ENCODE measurements at regions not wholly inside any gene's neighbourhood (a gene's known extent, or its start where the extent isn't known, plus 50 kb on each side); places are given as distances from the start of the nearest gene placed in this dataset.
"Not testable (repeated sequence)": the region's sequence is repeated elsewhere in the genome, so short reads cannot be mapped to it uniquely, and the experiment has no call there.

DNA sequence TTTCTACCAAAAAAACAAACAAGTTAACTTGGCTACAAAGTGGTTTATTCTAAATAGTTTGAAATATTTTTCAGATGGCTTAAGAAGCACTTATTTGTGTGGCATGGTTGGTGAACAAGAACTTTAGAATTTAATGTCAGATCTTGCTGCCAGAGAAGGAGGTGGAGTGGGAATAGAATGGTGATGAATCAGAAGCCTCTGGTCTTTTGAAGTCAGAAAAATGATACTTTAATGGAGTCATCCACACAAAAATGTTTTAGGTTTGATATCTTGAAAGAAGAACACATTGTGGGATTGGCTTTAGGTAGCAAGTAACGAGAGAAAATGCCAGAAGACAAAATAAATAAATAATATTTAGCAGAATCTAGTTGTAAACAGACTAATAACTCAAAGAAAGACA lies 243.1 kb upstream of the FANCL start:
- H3K27ac Mint-ChIP-seq, result no peak overlapping the region
- H3K4me1 Mint-ChIP-seq (ENCODE audit: low read depth), result no peaks in the 10 kb centered on the region
- H3K36me3 Mint-ChIP-seq (ENCODE audit: low read depth), result no peaks in the 10 kb centered on the region
- intact Hi-C loops (cut with micrococcal nuclease), result no loop called here
- DNase-seq (ENCODE audit: low spot score), result no peak
- no peaks in the 10 kb centered on the region for H3K27me3 Mint-ChIP-seq (ENCODE audit: low read depth)
- H3K4me3 Mint-ChIP-seq (ENCODE audit: low read depth), result no peak overlapping the region
- H3K9me3 Mint-ChIP-seq, result no peaks in the 10 kb centered on the region

DNA sequence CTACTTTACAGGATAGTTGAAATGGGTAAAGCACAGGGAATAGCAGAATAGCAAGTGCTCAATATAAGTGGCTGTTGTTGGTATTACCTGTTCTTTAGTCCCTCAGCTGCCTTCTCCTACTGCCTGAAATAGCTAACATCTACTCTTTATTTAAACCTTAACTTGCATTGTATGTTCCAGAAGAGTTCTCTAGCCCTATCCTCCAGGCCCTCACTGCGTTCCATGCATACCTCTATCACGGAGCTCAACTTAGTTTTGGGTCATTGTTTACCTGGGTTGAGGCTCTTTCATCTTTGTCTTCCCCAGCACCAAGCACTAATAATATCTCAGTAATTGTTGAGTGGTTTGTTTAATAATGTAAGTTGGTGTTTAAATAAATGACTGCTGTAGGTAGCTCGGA lies 242.2 kb upstream of the FANCL start:
- Mint-ChIP-seq H3K27me3 (ENCODE audit: low read depth) (no peaks in the 10 kb centered on the region), H3K9me3 (no peaks in the 10 kb centered on the region), H3K36me3 (ENCODE audit: low read depth) (no peaks in the 10 kb centered on the region), H3K4me3 (ENCODE audit: low read depth) (no peak overlapping the region), H3K27ac (no peak overlapping the region), H3K4me1 (ENCODE audit: low read depth) (no peaks in the 10 kb centered on the region)
- intact Hi-C loops (cut with micrococcal nuclease), result no loop called here
- no peak for DNase-seq (ENCODE audit: low spot score)

DNA sequence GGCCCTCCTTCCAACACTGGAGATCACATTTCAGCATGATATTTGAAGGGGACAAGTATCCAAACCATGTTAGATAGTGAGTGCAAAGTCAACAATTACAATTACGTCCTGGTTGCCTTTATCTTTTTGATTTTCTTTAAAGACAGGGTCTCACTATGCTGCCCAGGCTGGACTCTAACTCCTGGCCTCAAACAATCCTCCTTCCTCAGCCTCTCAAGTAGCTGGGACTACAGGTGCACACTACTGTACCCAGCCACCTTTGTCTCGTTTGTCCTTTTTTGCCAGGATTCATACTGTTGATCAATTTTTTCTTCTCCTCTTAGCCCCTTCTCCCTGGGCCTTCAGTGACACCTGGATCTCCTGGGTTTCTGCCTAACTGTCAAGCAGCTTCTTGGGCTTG lies 240.5 kb upstream of the FANCL start:
- Mint-ChIP-seq H3K27ac (no peak overlapping the region), H3K36me3 (ENCODE audit: low read depth) (no peaks in the 10 kb centered on the region)

DNA sequence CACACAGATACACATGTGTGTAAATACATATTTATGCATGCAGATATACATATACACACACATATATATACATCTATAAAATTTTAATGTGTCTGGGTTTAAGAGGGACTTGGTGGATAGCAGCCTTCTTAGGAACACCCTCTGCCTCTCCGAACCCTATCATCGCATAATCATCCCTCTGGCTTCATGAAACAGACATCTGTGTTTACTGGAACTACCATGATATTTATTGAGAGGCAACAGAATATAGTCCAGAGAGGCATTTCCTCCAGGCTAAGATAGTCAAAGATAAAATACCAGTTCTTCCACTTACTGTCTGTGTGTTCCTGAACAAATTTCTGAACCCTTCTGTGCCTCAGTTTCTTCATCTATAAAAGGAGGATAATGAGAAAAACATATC lies 239.0 kb upstream of the FANCL start:
- no peak overlapping the region for H3K4me3 Mint-ChIP-seq (ENCODE audit: low read depth)
- intact Hi-C loops (cut with micrococcal nuclease), result no loop called here
- H3K36me3 Mint-ChIP-seq (ENCODE audit: low read depth), result no peaks in the 10 kb centered on the region
- no peak for DNase-seq (ENCODE audit: low spot score)
- no peaks in the 10 kb centered on the region for H3K27me3 Mint-ChIP-seq (ENCODE audit: low read depth)
- H3K9me3 Mint-ChIP-seq, result no peaks in the 10 kb centered on the region
- H3K27ac Mint-ChIP-seq, result no peak overlapping the region
- no peaks in the 10 kb centered on the region for H3K4me1 Mint-ChIP-seq (ENCODE audit: low read depth)

More for the DNA sequence above, 240.5 kb upstream of the FANCL start:
- intact Hi-C loops (cut with micrococcal nuclease), result no loop called here
- Mint-ChIP-seq H3K4me1 (ENCODE audit: low read depth) (no peaks in the 10 kb centered on the region), H3K4me3 (ENCODE audit: low read depth) (no peak overlapping the region), H3K27me3 (ENCODE audit: low read depth) (no peaks in the 10 kb centered on the region), H3K9me3 (no peaks in the 10 kb centered on the region)
- no peak for DNase-seq (ENCODE audit: low spot score)

DNA sequence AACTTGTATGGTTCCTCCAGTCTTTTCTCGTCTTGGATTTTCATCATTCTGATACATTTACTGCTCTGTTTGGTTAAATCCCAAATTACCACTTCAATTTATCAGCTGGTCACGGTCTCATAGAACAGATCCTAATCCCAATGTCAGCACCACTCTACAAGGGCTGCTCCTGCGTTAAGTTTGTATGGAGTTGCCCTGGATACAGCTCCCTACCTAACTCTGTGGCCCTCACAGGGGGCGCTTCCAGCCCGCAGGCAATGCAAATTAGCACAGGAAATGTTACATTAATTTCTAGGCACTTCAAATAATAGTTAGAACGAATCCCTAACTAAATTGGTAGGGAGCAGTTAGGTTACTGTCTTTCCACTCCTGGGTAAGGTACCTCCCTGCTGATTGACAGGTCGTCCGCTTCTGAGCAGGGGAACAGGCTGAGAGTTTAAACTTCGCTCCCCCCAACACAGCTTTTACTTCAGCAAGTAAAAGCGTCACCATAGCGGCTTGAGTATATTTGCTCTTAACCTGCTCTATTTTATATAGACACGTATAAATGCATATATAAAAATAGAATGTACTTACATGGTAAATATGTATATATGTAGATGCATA lies 238.5 kb upstream of the FANCL start:
- no peaks in the 10 kb centered on the region for H3K4me1 Mint-ChIP-seq (ENCODE audit: low read depth)
- H3K9me3 Mint-ChIP-seq, result no peaks in the 10 kb centered on the region
- DNase-seq (ENCODE audit: low spot score), result no peak
- H3K36me3 Mint-ChIP-seq (ENCODE audit: low read depth), result no peaks in the 10 kb centered on the region
- H3K27ac Mint-ChIP-seq, result no peak overlapping the region
- no peaks in the 10 kb centered on the region for H3K27me3 Mint-ChIP-seq (ENCODE audit: low read depth)
- intact Hi-C loops (cut with micrococcal nuclease), result no loop called here
- no peak overlapping the region for H3K4me3 Mint-ChIP-seq (ENCODE audit: low read depth)

DNA sequence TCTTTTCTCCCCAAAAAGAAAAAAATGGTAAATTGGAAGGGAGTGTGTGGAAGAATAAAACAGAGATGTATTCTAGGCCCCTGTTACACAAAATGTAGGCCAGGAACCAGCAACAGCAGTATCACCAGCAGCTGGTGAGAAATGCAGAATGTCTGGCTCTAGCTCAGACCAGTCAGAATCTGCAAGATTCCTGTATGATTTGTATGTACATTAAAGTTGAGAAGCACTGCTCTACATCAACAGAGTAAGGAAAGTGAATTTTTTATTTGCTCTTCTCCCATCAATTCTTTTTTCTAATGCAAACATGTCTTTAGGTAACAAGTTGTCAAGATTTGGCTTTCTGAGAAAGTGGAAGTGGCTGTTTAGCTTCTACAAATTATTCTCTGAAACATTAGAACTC lies 235.4 kb upstream of the FANCL start:
- no peaks in the 10 kb centered on the region for H3K27me3 Mint-ChIP-seq (ENCODE audit: low read depth)
- H3K4me3 Mint-ChIP-seq (ENCODE audit: low read depth), result no peak overlapping the region
- no peak for DNase-seq (ENCODE audit: low spot score)
- no peaks in the 10 kb centered on the region for H3K36me3 Mint-ChIP-seq (ENCODE audit: low read depth)
- no peak overlapping the region for H3K27ac Mint-ChIP-seq
- H3K9me3 Mint-ChIP-seq, result no peaks in the 10 kb centered on the region
- intact Hi-C loops (cut with micrococcal nuclease), result no loop called here
- H3K4me1 Mint-ChIP-seq (ENCODE audit: low read depth), result no peaks in the 10 kb centered on the region

DNA sequence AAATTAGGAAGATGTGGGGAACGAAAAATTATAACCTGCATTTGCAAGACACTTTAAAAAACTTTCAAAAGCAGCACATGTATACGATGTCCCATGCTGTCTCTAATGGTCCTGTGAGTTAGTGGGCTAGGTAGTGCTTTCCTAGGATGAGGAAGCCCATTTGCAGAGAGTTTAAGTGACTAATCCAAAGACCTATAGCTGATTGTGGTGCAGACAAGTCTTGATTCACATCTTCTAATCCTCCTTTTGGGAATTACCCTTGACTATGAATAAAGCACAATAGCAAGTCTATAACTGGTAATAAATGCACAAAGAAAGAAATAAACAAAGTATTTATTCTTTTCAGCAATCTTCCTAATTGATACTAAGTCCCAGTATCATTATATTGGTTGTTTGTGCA lies 234.6 kb upstream of the FANCL start:
- intact Hi-C loops (cut with micrococcal nuclease), result no loop called here
- no peak for DNase-seq (ENCODE audit: low spot score)
- Mint-ChIP-seq H3K27ac (no peak overlapping the region), H3K36me3 (ENCODE audit: low read depth) (no peaks in the 10 kb centered on the region), H3K4me3 (ENCODE audit: low read depth) (no peak overlapping the region), H3K27me3 (ENCODE audit: low read depth) (no peaks in the 10 kb centered on the region), H3K4me1 (ENCODE audit: low read depth) (no peaks in the 10 kb centered on the region), H3K9me3 (no peaks in the 10 kb centered on the region)

DNA sequence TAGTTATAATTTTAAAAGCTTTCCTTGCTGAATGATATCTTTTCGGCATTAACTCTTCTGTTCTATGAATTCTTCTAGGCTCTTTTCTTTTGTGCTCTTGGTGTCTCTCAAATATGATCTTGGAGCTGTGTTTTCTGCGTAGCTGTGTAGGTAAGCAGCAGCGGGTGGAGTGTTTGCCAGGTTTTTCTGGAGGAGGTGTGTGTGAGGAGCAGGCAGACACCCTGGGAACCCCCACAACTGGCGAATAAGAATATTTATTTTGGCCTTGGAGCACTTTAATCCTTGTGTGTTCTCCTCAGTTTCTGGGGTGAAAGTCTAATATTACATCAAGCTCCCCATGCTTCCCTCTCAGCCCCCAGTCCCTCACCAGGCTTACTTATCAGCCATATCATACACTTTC lies 232.0 kb upstream of the FANCL start:
- no peaks in the 10 kb centered on the region for H3K4me1 Mint-ChIP-seq (ENCODE audit: low read depth)
- intact Hi-C loops (cut with micrococcal nuclease), result no loop called here
- no peaks in the 10 kb centered on the region for H3K36me3 Mint-ChIP-seq (ENCODE audit: low read depth)
- DNase-seq (ENCODE audit: low spot score), result no peak
- no peaks in the 10 kb centered on the region for H3K27me3 Mint-ChIP-seq (ENCODE audit: low read depth)
- no peaks in the 10 kb centered on the region for H3K9me3 Mint-ChIP-seq
- H3K27ac Mint-ChIP-seq, result no peak overlapping the region
- H3K4me3 Mint-ChIP-seq (ENCODE audit: low read depth), result no peak overlapping the region

DNA sequence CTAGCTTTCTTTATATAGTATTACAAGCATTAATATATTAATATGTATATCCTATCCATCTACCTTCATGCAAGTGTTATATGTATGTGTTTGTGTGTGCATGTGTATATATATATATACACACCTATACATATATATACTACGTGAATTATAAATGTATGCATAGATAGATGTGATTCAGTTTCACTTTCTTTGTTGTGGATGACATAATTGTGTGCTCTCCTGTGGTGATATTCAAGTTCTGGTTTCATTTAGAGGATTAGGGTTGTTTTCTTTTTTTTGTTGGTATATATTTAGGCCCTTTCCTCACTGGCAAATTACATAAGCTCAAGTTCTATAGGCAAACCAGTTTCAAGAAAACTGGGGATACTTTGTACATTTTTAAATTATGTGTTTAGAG lies 225.7 kb upstream of the FANCL start:
- Mint-ChIP-seq H3K27ac (no peak overlapping the region), H3K4me1 (ENCODE audit: low read depth) (no peaks in the 10 kb centered on the region), H3K9me3 (no peaks in the 10 kb centered on the region), H3K27me3 (ENCODE audit: low read depth) (no peaks in the 10 kb centered on the region), H3K36me3 (ENCODE audit: low read depth) (no peaks in the 10 kb centered on the region), H3K4me3 (ENCODE audit: low read depth) (no peak overlapping the region)
- DNase-seq (ENCODE audit: low spot score), result no peak
- intact Hi-C loops (cut with micrococcal nuclease), result no loop called here

DNA sequence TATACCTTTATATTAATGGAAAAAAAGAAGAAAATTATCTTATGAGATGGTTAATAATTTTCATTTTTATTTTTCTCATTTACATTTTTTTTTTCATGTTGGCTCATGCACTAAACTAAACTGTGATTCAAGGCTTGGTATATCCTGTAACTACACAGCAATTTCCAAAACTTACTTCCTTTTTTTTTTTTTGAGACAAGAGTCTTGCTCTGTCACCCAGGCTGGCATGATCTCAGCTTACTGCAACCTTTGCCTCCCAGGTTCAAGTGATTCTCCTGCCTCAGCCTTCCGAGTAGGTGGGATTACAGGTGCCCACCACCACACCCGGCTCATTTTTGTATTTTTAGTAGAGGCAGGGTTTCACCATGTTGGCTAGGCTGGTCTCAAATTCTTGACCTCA lies 224.9 kb upstream of the FANCL start:
- H3K9me3 Mint-ChIP-seq; H3K4me3 Mint-ChIP-seq (ENCODE audit: low read depth); H3K36me3 Mint-ChIP-seq (ENCODE audit: low read depth); DNase-seq (ENCODE audit: low spot score); H3K4me1 Mint-ChIP-seq (ENCODE audit: low read depth); H3K27ac Mint-ChIP-seq; intact Hi-C loops (cut with micrococcal nuclease); H3K27me3 Mint-ChIP-seq (ENCODE audit: low read depth): not testable (repeated sequence)

DNA sequence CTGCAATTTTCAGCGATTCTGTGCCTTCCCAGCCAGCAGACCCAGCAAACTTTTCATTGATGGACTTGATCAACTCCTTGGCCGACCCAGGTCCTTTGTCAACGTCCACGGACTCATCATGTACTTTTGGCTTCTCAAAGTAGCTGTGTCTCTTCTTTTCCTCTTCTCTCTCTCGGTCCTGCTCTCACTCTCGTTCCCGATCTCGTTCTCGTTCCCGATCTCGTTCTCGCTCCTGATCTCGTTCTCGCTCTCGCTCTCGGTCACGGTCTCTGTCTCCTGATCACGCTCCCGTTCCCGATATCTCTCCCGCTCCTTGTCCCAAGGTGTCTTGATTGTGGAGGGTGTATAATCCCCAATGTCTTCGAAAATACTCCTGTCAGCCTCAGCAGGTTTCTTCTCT lies 219.5 kb upstream of the FANCL start:
- Mint-ChIP-seq H3K4me1 (ENCODE audit: low read depth) (no peaks in the 10 kb centered on the region), H3K4me3 (ENCODE audit: low read depth) (no peak overlapping the region), H3K9me3 (no peaks in the 10 kb centered on the region), H3K27me3 (ENCODE audit: low read depth) (no peaks in the 10 kb centered on the region), H3K36me3 (ENCODE audit: low read depth) (no peaks in the 10 kb centered on the region), H3K27ac (no peak overlapping the region)
- no peak for DNase-seq (ENCODE audit: low spot score)
- intact Hi-C loops (cut with micrococcal nuclease), result no loop called here

DNA sequence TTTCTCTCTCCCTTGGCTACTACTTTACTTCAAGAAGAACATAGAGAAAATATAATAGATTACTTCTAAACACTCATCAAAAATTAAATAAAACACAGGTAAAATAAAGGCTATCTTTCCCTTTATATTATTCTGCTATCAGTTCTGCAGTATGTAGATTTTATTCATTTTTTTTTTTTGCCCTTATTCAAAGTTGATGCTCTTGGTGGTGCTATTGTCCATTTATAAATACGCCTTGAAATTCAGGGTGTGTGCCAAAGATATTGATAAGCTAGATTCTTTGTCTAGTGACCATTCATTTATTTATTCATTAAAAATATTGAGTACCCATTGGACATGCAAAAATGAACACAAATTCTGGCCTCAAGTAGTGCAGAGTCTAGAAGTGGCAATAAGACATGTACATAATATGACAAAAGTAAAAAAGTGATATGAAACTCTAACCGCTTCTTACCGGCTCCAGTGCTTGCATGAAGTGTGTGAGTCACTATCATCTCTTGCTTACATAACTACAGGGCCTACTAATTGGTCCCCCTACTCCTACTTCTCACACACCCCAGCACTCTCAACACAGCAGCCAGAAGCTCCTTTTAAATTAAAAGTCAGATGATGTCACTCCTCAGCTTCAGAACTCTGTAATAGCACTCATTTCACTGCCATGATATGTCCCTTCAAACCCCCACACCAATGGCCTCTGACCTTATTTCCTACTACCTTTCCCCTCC lies 208.3 kb upstream of the FANCL start:
- intact Hi-C loops (cut with micrococcal nuclease), result loop anchor here (2.0 kb wide), 1 partner anchor 689 kb away; no protein-coding TSS in a partner anchor
- Mint-ChIP-seq H3K9me3 (no peaks in the 10 kb centered on the region), H3K27ac (no peak overlapping the region), H3K27me3 (ENCODE audit: low read depth) (peaks cover 3% of the 10 kb centered on the region), H3K36me3 (ENCODE audit: low read depth) (no peaks in the 10 kb centered on the region), H3K4me1 (ENCODE audit: low read depth) (no peaks in the 10 kb centered on the region), H3K4me3 (ENCODE audit: low read depth) (no peak overlapping the region)
- DNase-seq (ENCODE audit: low spot score), result no peak

DNA sequence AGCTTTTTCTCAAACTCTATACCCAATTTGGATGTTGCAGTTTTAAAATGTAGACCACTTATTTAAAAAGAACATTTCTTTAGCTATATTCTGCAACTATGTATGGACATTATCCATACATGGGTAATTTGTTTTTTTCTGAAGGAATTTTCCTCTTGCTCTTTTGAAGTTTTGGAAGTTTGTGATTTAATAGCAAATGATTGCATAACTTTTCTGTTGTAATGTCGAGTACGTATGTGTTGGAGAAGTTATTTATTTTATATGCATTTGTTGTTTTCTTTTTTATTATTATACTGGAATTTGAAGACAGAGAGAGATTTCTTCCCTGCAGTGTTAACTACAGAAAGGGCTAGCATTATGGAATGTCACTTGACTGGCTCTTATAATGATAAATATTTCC lies 207.7 kb upstream of the FANCL start:
- no peak for DNase-seq (ENCODE audit: low spot score)
- intact Hi-C loops (cut with micrococcal nuclease), result loop anchor here (1.0 to 2.0 kb wide), 2 partner anchors 543 to 688 kb away; no protein-coding TSS in a partner anchor
- Mint-ChIP-seq H3K9me3 (no peaks in the 10 kb centered on the region), H3K4me3 (ENCODE audit: low read depth) (no peak overlapping the region), H3K27me3 (ENCODE audit: low read depth) (peaks cover 3% of the 10 kb centered on the region), H3K4me1 (ENCODE audit: low read depth) (no peaks in the 10 kb centered on the region), H3K27ac (no peak overlapping the region), H3K36me3 (ENCODE audit: low read depth) (no peaks in the 10 kb centered on the region)
